ENCODE measurements at regions not wholly inside any gene's neighbourhood (a gene's known extent, or its start where the extent isn't known, plus 50 kb on each side); places are given as distances from the start of the nearest gene placed in this dataset.

- ATAC-seq (peak; percentile 60), DNase-seq (no peak)
- intact Hi-C loops (cut with micrococcal nuclease): no loop called here
Measured at GRCh38 chr2:12587729-12588522, 128.8 kb upstream of the TRIB2 start.

GRCh38 chr2:12588986-12589385 is 127.8 kb upstream of the TRIB2 start:
- ATAC-seq (no peak), DNase-seq (no peak)
- intact Hi-C loops (cut with micrococcal nuclease): no loop called here

- DNase-seq (no peak), ATAC-seq (no peak)
- intact Hi-C loops (cut with micrococcal nuclease): no loop called here
Measured at GRCh38 chr2:12589802-12590320, 126.9 kb upstream of the TRIB2 start.

- DNase-seq (no peak), ATAC-seq (no peak)
- intact Hi-C loops (cut with micrococcal nuclease): no loop called here
Measured at GRCh38 chr2:12592296-12592695, 124.4 kb upstream of the TRIB2 start.

GRCh38 chr2:12594590-12594989 is 122.1 kb upstream of the TRIB2 start:
- intact Hi-C loops (cut with micrococcal nuclease): no loop called here
- ATAC-seq (no peak), DNase-seq (no peak)

- intact Hi-C loops (cut with micrococcal nuclease): no loop called here
- DNase-seq: no peak
Measured at GRCh38 chr2:12596771-12597170, 120.0 kb upstream of the TRIB2 start.

GRCh38 chr2:12597610-12598009 is 119.1 kb upstream of the TRIB2 start:
- no peak for ATAC-seq
- DNase-seq: no peak
- intact Hi-C loops (cut with micrococcal nuclease): no loop called here

More at GRCh38 chr2:12596771-12597170, 120.0 kb upstream of the TRIB2 start:
- ATAC-seq: no peak

GRCh38 chr2:12602661-12603060 is 114.1 kb upstream of the TRIB2 start:
- no peak for ATAC-seq
- intact Hi-C loops (cut with micrococcal nuclease): no loop called here
- DNase-seq: no peak

GRCh38 chr2:12603781-12604295 is 112.9 kb upstream of the TRIB2 start:
- ATAC-seq: no peak
- no peak for DNase-seq
- intact Hi-C loops (cut with micrococcal nuclease): no loop called here

GRCh38 chr2:12604341-12604740 is 112.4 kb upstream of the TRIB2 start:
- DNase-seq (no peak), ATAC-seq (no peak)
- intact Hi-C loops (cut with micrococcal nuclease): no loop called here

GRCh38 chr2:12605366-12605765 is 111.4 kb upstream of the TRIB2 start:
- DNase-seq (no peak), ATAC-seq (no peak)
- intact Hi-C loops (cut with micrococcal nuclease): no loop called here

- no peak for ATAC-seq
- intact Hi-C loops (cut with micrococcal nuclease): no loop called here
- no peak for DNase-seq
Measured at GRCh38 chr2:12605936-12606335, 110.8 kb upstream of the TRIB2 start.

- ATAC-seq (peak; percentile 51), DNase-seq (no peak)
- intact Hi-C loops (cut with micrococcal nuclease): no loop called here
Measured at GRCh38 chr2:12606472-12607000, 110.2 kb upstream of the TRIB2 start.

GRCh38 chr2:12607971-12608370 is 108.8 kb upstream of the TRIB2 start:
- ATAC-seq (no peak), DNase-seq (no peak)
- intact Hi-C loops (cut with micrococcal nuclease): no loop called here

GRCh38 chr2:12610314-12610713 is 106.4 kb upstream of the TRIB2 start:
- intact Hi-C loops (cut with micrococcal nuclease): no loop called here
- ATAC-seq: no peak

GRCh38 chr2:12612168-12612567 is 104.6 kb upstream of the TRIB2 start:
- ATAC-seq (no peak), DNase-seq (no peak)
- intact Hi-C loops (cut with micrococcal nuclease): no loop called here

More at GRCh38 chr2:12610314-12610713, 106.4 kb upstream of the TRIB2 start:
- no peak for DNase-seq

GRCh38 chr2:12612671-12613070 is 104.1 kb upstream of the TRIB2 start:
- intact Hi-C loops (cut with micrococcal nuclease): no loop called here
- no peak for ATAC-seq
- DNase-seq: no peak

GRCh38 chr2:12613137-12613835 is 103.5 kb upstream of the TRIB2 start:
- DNase-seq (no peak), ATAC-seq (no peak)
- intact Hi-C loops (cut with micrococcal nuclease): no loop called here

GRCh38 chr2:12615509-12615908 is 101.2 kb upstream of the TRIB2 start:
- intact Hi-C loops (cut with micrococcal nuclease): no loop called here
- DNase-seq (no peak), ATAC-seq (no peak)

All from left ventricle myocardium superior (tissue), 1 donor.